Activated T-cell treated with anti-CD3 and anti-CD28 coated beads, Interleukin-2, amount 50 U/mL, for 1 hour (primary cell): ENCODE measurements at regions not wholly inside any gene's neighbourhood (a gene's known extent, or its start where the extent isn't known, plus 50 kb on each side); places are given as distances from the start of the nearest gene placed in this dataset.
"Not testable (repeated sequence)": the region's sequence is repeated elsewhere in the genome, so short reads cannot be mapped to it uniquely, and the experiment has no call there.

Source experiments
- DNase-seq: peaks from one replicate; pipeline ENCODE4 v3.0.0-alpha.2; 2020

DNA sequence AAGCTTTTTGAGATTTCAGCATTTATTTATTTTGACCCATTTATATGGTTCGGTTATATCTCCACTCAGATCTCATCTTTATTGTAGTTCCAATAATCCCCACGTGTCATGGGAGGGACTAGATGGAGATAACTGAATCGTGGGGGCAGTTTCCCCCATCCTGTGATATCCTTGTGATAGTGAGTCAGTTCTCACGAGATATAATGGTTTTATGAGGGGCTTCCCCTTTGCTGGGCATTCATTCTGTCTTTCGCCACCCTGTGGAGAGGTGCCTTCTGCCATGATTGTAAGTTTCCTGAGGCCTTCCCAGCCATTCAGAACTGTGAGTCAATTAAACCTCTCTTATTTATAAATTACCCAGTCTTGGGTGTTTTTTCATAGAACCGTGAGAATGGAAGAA is 96.5 kb upstream of the PCSK1 start:
- DNase-seq, result no peak

DNA sequence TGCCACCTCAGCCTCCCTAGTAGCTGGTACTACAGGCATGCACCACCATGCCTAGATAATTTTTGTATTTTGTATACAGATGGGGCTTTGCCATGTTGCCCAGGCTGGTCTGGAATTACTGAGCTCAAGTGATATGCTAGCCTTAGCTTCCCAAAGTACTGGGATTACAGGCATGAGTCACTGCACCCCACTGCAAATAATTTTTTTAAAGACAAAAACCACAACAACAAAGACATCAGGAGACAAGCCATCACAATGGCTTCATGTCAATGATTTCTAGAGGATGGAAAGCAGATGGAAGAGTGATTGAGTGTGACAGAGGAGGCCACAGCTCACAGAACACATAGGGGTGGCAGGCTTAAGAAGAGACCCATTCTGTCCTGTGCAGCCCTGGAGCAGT is 97.9 kb upstream of the PCSK1 start:
- no peak for DNase-seq

DNA sequence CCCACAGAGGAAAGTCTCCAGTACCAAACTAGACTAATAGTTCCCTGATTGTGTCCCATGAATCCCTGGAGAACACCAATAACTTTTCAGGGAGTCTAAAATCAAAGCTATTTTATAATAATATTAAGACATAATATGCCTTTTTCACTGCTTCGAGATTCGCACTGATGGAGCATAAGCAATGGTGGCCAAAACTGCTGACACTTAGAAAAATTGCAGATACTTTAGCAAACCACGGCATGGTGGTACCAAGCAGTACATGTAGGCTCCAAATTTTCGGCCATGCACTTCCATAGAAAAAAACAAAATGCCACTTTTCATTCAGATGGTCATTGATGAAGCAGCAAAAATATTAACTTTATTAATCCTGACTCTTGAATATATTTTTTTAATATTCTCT is 100.3 kb upstream of the PCSK1 start:
- no peak for DNase-seq

DNA sequence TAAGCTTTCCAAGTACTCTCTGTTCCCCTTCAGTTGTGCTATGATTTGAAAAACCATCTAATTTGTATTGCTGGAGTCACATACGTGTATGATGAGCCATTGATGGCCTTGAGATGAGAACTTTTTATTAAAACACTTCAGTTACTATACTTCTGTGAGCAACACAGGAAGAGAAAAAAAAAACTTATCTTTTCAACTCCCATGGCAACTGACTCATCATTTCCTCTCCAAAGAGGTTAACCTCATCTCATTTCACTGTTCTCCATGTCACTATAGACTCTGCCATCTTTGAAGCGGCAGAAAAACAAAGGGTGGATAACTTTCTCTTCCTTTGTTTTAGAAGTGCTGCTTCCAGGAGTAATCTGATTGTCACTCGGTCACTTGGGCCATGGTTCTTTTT is 104.3 kb upstream of the PCSK1 start:
- no peak for DNase-seq

DNA sequence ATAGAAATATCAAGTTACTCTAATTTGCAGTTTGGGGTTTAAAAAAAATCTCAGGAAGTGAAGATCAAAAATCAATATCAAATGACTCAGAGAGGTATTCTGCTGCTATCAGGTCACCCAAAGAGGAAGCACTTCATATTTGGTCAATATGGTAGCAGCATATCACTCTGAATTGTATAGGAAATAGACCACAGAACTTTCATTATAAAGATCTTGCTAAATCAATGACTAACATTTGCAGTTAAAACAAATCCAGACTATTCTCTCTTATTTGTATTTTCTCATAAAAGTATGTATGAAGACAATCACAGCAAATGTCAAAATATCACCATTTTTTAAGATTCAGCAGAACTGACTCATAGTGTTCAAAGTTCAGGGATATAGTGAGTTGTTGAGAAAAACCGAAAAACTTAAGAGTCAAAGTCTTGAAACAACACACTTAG is 105.8 kb upstream of the PCSK1 start:
- no peak for DNase-seq

DNA sequence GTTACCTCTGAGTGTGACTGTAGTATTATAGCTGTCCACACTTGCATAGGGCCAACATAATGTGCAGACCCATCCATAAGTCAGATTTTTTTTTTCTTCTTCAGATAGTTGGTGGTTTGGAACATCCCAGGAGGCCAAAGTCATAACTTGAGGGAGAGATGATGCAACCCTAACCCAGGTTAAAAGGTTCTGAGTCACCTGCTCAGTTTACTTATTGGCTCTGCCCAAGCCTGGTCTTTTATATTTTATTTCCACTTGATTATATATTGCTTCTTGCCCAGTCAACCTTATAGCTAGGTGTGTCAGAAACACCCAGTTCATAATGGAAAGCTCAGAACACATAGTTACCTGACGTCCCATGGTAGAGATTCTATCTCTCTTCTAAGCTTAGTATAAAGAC is 113.1 kb upstream of the PCSK1 start:
- no peak for DNase-seq

DNA sequence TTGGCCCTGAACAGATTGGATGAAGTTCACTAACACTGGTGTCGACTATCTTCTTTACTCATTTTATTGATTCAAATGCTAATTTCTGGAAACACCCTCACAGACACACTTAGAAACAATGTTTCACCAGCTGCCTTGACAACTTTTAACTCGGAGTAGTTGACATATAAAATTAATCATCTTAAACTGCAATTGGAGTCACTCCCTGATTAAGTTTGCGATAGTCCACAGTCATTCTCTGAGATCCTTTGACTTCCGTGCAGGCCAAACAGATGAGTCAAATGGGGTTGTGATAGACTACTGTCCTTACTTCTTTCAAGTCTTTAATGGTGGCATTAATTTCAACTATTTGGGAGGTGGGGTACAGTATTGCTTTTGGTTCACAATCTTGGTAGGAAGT is 114.4 kb upstream of the PCSK1 start:
- DNase-seq, result no peak

DNA sequence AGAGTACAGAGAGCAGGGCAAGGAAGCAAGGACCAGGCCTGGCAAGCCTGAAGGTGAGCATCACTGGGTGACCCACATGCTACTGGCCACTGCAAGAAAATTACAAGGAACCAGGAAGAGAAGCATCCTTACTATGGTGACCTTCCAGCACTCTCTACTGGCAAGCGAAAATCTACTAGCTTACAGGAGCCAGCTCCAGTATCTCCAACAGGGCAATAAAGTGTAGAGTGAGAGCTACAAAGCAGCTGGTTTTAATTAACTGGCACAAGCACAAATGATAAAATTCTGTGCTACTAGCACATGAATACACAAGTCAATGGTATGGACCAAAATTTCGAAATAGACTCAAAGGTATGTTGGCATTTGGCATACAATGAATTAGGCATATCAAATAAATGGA is 113.3 kb upstream of the CAST start:
- no peak for DNase-seq

DNA sequence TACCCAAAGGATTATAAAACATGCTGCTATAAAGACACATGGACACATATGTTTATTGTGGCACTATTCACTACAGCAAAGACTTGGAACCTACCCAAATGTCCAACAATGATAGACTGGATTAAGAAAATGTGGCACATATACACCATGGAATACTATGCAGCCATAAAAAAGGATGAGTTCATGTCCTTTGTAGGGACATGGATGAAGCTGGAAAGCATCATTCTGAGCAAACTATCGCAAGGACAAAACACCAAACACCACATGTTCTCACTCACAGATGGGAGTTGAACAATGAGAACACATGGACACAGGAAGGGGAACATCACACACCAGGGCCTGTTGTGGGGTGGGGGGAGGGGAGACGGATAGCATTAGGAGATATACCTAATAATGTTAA is 101.3 kb upstream of the CAST start:
- DNase-seq, result not testable (repeated sequence)

DNA sequence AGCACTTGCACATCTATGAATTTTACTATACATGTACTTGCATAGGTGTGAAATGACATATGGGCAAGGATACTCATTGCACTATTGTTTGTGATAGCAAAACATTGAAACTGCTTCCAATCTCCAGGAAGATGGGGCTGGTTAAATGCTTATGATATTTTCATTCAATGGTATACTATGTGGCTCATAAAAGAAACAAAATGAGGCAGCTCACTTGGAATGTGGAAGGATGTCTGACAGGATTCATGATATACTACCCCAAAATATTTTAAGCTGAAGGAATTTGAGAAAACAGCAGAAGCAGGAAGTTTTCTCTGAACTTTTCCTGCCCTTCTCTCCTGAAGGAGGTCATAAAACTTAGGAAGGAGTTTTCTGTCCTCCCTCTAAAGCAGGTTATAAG is 99.6 kb upstream of the CAST start:
- DNase-seq, result no peak

DNA sequence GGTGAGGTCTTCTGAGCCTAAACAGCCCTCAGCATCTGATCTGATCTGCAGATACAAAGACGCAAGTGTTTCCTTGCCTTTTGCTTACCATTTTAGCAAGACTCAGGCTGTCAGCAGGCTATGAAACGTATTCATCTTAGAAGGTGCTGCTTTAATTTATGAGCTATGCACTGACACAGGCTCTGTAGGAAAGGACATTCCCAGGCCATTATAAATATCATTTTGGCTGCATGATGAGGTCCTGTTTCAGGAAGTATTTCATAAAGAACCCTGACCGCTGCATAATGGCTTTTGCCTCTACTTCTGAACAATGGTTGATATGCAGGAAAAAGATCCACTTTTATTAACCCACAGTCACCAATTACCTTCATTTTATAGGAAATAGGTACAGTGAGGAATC is 98.4 kb upstream of the CAST start:
- DNase-seq, result no peak

DNA sequence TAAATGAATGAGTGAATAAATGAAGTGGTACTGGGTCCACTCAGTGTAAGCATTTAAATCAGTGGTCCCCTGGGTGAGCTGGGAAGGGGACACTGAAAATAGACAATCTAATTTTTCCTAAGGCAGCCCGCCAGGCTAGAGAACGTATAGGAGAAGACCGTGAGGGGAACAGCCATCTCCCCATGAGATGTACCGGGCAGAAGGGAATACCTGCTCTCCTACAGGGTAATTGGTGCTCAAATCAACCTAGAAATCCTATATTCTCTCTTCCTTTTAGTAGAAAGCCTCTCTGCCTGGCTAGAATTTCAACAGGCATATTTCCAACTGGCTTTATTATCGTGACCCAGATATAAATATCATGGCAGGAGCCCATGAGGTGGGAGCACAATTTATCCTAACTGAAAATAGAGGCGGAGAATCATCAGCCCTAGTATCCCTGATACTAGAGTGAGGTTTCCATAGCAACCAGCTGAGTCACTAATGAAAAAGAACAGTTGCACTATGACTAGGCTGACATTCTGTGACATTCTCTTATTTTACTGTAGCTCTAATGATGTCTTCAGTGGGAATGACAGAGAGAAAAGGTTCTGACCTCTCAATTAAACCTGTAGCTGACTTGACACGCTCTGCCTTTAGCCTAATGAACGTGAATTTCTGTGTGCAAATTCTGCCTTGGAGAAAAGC is 96.5 kb upstream of the CAST start:
- DNase-seq, result no peak

DNA sequence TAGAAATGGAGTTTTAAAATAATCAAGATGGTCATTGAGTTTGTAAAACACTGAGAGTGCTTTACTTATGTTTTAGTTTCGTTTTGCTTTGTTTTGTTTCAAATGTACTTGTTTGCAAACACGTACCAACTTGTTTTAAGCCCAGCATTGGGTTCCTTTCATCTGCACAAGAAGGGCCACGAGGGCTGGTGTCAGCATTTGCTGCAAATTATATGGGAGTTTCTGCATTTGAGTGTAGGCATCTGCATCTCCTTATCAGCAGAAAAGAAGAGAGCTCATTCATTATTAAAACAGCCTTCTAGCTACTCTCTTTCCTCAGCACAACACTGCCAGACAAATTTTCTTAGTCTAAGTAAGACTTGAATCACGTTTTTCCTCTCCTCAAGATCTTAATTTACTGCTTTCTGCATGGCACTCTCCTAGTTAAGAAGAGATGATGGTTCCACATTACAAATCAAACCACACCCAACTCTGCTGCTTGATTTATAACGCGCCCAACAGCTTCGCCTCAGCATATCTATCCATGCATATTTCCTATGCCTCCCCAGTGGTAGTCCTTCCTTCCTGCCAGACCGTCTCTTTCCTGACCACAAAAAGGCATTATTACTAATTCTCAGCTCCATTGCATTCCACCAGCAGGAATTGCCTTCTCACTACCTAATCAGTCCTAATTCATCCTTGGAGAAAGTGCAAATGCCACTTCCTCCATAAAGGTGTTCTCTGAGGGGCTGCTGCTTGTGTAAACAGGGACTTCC is 95.2 kb upstream of the CAST start:
- DNase-seq, result no peak

DNA sequence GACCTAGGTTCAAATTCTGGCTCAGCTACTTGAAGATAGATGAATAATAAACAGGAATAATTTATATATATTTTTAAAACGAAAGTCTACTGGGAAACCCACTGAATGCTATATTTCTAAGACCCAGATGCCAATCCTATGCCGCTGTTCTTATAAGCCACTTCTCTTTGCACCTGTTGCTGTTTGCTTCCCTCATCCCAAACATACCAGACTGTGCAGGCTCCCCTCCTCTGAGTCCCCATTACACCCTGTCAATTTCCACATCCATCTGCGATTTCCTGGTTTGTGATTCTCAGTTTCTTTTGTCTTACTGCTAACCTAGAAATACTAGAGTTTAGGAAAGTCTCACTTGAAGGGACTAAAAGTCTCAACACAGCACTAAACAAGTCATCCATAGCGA is 92.8 kb upstream of the CAST start:
- DNase-seq, result no peak

DNA sequence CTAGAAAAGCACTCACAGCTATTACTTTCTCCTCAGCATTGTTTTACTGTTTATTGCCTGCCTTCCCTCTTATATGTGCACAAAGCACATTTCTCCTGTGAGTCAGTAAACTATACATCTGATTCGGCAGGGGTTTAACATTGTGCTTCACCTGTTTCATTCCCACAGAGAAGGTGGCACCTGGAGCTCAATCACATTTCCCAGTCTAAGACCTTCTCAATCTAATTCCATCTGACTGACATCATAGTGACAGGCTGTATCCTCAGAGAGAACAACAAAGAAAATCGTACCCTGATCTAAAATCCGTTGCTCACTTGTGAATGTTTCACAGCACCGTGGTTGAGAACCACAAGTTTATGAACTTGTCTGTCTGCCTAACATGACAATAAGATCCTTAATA is 92.4 kb upstream of the CAST start:
- no peak for DNase-seq

DNA sequence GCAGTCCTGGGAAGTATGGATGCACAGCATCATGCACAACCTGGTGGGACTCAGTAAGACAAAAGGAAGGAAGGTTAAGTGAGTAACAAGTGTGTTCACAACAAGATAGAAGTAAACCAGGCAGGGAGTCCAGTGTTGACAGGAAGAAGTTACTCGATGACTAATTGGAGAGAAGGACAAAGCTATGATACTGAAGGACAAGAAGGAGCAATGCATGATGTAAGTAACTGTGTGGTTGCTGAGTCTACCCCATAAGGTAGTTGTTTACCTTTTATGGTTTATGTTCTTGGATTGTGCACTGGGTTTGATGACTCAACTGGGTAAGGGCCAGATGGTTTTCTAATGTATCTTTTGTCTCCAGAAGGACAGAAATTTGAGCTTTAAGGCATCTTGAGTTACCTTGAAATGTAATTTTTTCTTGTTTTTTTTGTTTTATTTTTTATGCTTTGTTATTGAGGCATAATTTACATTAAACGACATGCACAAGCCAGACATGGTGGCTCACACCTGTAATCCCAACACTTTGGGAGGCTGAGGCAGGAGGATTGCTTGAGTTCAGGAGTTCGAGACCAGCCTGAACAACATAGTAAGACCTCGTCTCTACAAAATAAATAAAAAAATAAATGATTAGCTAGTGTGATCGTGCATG is 89.2 kb upstream of the CAST start:
- DNase-seq, result no peak

DNA sequence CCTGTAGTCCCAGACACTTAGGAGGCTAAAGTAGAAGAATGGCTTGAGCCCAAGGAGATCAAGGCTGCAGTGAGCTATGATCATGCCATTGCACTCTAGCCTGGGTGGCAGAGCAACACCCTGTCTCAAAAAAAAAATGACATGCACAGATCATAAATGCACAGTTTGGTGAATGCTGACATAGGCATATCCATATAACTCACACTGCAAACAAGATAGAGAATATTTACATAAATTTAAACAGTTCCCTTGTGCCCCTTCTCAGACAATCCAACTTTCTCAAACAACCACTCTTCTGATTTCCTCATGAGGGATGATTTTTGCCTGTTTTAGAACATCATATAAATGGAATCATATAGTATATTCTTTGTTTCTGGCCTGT is 88.7 kb upstream of the CAST start:
- no peak for DNase-seq

DNA sequence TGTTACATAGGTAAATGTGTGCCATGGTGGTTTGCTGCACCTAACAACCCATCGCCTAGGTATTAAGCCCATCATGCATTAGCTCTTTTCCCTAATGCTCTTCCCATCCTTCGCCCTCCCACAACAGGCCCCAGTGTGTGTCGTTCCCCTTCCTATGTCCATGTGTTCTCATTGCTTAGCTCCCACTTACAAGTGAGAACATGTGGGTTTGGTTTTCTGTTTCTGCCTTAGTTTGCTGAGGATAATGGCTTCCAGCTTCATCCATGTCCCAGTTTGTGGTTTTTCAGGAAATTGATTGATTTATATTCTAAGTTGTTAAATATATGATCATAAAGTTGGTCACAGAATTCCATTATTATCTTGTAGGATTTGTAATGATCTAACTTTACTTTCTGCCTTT is 85.3 kb upstream of the CAST start:
- no peak for DNase-seq

DNA sequence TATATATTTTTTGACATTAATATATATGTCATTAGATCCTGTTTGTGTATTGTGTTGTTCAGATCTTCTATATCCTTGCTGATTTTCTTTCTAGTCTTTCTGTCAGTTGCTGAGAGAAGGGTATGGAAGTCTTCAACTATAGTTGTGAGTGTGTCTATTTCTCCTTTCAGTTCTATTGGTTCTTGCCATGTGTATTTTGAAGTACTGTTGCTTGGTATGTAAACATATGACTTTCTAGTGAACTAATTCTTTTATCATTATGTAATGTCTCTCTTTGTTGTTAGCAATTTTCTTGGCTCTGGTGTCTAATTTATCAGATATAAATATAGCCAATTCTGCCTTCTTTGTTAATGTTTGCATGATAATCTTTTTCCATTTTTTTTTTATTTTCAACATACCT is 84.3 kb upstream of the CAST start:
- DNase-seq, result no peak

DNA sequence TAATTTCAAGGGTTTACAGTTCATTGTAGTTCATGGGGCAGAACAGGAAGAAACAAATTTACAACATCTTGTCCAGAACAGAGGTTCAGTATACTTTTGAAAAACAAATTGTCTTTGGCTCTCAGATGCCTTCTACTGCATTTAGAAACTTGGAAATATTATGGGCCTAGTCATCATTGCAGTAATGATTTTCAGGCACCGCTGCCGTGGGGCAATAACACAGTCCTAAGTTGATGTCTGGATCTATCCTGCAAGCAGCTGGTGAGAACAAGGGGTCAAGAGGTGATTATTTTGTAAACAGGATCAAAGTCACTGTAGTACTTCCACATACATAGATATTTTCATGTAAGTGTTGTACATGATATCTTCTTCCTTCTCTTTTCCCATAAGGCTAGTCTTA is 82.5 kb upstream of the CAST start:
- DNase-seq, result no peak

DNA sequence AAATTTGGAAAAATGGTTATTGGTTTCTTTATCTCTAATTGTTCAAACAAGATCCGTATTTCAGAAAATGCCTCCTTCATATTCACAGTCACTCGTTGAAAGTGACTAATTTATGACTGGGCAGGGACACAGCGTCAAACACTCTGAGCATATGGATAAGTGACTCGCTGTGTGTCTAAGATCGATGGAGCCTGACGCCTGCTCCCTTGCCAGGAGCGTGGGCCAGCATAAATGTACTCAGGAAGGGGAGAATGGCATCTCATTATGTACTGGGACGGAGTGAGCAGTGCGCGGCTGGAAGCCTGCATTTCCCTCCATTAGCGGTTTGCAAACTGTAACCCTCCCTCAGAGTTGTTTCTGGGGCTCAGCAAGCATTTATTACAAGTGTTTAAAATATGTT is 79.8 kb upstream of the CAST start:
- no peak for DNase-seq

DNA sequence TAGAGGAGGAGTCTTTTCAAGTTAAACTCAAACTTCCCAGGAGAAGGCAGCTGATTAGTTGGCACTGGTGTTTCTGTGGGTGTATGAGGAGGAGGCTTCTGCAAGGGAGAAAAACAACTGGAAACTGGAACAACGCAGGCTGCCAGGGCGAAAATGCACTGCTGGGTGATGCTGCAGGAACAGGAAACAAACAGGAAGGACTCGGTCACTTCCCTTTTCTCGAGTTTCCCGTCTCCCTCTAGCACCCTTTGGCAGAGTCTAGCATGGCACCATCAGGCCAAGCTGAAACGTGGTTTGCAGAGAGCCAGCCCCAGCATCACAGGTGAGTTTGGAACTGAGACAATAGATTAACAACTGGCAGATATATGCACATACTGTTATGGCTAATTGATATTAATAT is 77.5 kb upstream of the CAST start:
- DNase-seq, result no peak

DNA sequence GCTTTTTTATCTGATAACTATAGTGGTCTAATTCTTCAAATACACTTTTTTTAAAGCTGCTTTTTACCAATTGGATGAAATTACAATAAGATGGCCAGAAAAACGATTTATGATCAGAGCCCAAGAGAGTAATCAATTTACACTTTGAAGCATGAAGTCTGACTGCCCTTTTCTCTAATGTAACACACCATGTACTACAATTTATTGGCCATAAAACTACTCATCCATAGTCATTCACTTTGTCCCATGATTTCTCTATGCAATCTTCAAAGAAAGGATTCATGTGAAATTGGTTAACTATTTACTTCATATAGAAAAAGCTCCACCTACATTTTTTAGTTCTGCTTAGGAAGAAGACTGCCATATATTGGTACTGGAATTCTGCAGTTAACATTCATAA is 73.6 kb upstream of the CAST start:
- DNase-seq, result no peak

DNA sequence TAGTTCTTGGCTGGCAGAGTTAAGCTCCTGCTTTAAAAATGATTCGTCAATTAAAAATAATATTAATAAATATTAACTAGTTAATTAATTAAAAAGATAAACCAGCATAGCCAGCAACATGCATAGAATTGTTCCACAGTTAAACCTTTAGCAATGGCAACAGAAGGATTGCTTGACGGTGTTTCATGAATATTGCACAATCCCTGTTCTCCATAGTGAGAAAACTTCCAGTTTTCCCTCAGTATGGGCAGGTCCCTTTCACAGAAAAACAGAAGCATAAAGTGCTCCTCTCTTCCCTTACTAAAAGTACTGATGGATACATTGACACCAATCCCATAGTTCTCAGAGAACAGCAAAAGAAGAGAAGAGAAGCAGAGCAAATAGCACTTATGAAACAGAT is 71.4 kb upstream of the CAST start:
- no peak for DNase-seq
